Inflammatory macrophage treated with lipopolysaccharide for 1 hour (primary cell): ENCODE measurements at regions not wholly inside any gene's neighbourhood (a gene's known extent, or its start where the extent isn't known, plus 50 kb on each side); places are given as distances from the start of the nearest gene placed in this dataset.

Experiments
- DNase-seq, 2 donors: peaks; one replicate each; pipeline ENCODE4 v3.0.0-alpha.2; 2020 to 2022

DNA sequence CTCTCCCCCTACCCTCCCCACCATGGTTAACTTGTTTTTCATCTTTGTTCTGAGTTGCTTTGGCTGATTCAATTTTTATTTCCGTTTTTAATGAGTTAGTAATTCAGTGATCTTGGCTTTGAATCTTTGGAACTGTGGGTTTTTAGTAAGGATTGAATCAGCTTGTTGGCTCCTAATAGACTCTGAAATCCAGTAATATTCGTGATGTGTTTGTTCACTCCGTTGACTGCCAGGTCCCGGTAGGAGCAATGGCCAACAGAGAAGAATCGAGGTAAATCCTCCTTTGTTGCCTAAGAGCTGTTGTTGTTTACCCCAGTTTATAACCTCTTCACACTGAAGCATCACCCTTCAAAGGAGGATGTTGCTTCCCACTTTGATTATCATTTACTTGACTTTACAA is 92.7 kb downstream of the PCSK1 start:
- no peak for DNase-seq

DNA sequence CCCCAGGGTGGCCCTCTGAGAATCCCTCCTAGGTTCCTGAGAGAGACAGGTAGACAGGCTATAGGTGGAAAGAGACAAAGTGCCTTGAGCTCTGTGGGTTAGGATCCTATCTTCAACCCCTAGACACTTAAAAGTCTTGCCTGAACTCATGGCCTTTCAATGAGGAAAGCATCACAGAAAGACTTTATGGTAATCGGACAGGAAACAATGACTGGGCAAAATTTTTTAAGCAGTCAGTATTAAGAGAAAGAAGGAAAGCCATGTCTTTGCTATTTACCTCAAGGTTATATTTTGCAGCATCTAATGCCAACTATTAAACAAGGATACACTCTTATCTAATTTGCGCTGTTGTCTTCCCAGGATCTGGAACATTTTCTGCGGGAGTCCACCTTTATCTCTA is 93.2 kb downstream of the PCSK1 start:
- no peak for DNase-seq

DNA sequence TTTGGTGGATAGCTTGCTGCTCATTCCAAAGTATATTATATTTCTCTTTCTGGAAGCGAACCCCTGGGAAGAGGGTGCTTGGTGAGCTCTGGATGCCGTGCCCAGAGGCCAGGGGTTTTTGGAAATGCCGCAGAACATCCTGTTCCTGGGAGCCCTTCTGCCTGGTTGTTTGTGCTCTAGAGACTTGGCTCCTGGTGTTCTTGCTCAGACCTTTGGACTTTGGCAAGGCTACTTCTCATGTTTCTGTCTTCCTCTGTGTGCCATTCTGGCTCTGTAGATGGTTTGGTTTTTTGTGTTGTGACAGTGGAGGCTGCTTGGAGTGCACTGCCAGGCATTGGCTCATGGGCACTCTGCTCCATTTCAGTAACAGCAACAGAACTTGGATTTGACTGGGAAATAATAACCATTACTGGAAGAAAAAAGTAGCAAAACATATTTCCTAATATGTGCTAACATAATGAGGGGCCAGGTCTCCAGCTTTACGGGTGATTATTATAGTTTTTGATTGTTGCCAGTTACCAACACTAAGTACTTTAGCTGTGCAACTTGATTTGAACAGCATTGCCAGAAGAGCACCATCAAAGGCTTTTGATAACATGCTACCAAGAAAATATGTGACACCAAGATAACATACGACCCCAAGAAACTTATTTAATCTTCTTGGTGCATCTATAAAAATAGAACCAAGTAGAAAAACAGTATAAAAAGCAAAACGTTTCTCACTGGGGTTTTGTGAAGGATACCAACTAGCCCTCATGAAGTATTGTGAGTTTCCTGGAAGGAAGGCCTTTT is 94.2 kb downstream of the PCSK1 start:
- no peak for DNase-seq

DNA sequence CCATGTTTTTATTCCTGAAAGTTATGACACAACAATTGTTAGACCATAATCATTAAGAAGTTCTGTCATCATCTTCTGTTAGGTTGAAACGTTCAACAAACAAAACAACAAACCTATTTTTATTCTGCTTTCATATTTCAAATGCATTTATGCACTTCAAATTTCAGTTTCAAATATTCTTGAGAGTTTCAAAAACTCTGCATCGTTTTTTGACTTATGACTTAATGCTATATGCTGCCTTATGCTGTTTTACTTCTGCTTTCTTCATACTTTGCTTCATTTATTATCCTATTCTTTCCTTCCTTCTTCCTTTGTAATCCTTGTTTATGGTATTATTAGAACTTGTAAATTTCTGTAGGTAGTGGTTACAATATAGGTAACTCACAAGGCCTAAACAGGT is 95.0 kb downstream of the PCSK1 start:
- peak in 1 of 2 donors; percentile 7 for DNase-seq

DNA sequence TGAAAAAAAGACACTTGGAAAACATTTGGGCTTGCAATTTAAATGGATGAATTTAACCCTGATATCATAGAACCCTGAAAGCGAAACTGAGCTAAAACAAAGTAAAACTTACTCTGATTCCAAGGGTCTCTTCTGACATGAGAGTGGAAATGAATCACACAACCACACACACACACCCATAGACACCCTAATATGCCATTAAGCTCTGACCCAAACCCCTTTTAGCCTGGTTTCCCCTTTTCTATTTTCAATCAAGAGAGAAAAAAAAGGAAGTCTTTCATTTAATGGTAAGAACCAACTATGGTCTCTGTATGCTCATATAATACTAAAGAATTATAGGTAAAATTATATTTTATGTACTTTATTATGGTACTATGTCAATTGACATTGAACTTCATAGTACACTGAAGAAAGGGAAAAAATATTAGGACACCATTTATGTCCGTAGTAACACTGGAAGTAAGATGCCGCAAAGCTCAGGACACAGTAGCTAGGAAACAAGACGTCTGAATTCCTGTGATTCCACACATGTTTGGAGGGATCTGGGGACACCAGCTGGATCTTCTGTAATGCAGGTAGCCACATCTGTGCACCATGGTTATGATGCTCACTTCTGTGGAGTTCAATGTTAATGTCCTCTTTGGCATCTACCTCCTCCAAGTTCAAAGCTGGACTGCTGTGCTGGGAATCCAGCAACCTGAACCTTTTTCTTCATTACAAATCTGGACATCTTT is 95.8 kb downstream of the PCSK1 start:
- DNase-seq: peak; percentile 34 to 37

DNA sequence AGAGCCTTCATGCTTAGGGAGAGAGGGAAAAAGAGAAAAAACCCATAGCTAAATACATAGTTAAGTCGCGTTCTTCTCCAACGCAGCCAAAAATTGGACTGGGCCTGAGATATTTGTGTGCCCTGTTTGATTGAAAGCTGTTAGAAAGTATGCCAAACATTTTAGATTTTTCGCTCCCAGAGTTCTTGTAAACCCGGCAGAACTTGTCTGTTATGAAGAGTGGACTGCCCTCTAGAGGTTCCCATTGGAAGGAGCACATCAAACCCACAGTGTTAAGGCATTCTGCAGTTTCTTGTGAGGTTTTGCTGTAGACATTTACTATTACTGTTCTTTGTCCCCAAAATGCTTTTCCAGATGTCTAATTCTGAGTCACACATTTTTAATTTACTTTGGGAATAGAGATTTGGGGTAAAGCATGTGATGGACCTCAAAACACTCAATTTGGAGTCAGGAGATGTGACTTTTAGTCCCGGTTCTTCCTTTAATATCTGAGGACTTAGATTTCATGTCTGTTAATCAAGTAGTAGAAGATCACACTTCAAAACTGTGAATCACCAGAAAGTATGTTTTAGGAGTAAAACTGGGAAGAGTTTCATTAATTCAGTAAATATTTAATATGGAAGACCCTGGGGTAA is 96.6 kb downstream of the PCSK1 start:
- peak; percentile 65 to 90 for DNase-seq

DNA sequence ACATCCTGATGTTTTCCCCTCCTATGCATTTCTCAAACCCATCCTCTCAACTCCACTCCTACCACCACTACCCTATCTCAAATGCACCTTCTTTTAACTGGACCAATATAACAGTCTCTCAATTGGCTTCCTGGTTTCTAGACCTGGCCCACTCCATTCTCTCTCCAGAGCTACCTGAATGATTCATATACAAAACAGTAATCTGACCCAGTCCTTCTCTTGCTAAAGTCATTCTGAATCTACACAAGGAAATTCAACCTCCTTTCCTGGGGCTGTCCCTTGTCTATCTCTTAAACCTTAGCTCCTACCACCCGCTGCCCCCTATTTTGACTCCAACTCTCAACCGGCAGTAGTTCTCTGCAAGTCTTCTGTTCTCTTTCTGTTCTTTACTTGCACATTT is 97.2 kb downstream of the PCSK1 start:
- DNase-seq: no peak

DNA sequence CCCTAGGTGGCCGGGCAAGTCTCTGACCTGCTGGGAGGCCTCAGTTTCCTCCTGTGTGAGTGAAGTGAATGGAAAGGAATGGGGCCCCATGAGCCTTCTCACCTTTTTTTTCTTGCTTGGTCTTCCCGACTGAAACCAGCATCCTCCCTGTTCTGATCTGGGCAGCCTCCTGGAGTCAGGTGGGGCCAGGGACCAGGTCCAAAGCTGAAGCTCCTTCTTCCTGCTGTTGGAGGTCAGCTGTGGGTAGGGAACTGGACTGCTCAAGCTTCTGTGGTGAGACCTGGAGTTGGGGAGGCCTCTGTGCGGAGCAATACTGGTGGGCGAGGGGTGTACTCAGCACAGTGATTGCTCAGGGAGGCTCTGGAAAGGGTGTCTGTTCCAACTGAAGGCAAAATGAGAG is 99.7 kb downstream of the PCSK1 start:
- DNase-seq: no peak

DNA sequence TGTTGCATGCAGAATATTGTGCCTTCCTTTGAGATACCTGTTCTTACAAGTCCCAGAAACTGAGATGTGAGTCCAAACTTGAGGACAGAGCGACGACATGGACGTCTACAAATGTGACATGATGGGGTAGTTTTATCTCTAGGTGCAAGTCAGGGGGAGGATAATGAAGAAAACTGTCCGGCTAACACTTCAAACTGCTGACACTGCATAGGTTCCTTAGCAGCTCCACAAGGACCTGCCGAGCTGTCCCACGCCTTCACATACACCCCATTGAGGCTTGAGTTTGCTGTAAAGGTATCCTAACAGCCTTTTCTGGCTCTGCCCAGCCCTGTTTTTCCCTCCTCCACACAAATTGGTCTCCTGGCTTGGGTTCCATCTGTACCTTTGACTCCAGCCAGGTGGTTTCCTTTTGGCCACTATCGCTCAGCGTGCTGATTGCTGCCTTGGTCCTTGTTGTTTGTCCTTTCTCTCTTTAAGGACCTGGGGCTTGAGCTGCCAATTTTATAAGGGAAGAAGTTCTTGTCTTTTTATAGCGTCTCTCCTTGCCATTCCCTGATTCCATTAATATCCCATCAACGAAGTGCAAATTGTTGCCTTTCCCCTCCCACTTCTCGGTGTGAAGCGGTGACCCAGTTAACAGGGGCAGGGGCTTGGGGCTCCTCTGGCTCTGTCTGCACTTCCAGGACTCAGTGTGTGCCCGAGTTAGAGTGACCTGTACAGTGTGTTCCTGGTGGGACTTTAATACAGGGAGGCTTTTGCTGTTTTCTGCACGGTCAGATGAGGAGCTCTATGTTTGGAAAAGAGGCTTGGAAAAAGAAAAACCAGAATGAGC is 100.3 kb downstream of the PCSK1 start:
- DNase-seq: no peak

DNA sequence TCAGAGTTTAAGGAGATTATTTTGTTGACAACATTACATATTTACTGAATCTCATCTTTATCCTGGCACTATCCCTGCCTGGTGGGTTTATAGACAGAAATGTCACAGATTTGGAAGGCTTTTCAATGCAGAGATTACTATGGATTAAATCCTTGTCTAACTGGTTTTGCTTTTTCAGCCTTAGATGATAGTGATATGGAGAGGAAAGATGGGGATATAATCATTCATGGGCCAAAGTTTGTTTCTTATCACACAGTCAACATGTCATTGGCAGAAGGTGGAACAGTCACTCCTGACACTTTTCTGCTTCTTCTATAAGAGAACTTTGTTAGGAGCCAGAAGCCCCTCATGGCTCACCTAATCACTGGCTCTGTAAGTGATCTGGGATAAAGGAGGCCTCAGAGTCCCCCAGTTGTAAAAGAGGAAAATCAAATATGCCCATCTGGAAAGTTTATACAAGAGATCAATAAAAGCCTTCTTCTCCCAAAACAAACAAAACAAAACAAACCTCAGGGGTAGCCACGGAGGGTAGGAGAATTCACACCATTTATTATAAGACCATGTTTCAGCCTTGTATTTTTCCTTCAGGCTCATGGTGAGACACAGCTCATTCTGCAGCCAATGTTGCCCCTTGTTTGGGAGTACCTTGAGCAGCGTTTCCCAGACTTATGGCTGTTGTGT is 101.2 kb downstream of the PCSK1 start:
- no peak for DNase-seq

DNA sequence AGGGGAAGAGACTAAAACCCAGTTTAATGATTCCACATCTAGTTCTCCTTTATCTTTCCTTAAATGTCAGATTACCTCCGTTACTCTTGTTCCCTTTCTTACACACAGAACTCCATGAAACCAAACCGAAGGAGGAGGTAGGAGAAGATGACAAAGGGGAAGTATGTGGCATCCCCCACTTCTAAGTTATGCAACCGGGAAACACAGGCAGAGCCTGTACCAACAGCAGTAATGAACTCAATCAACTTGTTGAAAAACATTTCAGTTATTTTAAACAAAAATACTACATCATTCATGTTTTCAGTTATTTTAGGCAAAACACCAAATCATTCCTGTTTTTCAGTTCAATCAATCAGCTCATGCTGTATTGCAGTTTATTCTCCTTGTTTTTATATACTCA is 101.8 kb downstream of the PCSK1 start:
- peak; percentile 67 to 77 for DNase-seq

DNA sequence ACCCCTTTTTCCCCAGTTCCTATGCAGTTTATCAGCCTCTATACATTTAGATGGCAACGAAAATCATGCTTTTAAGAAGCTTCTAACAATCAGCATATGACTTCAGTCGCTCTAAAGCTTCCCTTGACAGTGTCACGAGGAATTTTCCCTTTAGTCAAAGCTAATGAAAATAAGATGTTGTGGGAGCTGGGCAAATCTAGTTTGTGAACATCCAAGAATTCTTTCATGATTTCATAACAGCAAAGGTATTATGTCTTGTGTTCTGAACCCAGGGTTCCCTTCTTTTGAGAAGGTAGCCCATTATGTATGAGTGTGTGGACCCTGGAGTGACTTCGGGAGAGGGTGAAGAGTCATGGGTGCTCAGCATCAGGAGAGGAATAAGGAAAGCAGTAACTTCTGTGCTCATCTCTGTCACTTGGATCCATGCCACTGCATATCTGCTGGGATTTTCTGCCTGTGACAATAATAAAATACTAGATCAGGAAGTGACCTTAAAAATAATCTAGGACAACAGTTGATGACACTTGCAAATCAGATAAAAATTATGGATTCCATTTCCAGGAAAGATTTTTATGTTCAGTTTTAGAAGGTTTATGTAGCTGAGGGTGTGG is 102.4 kb downstream of the PCSK1 start:
- no peak for DNase-seq

DNA sequence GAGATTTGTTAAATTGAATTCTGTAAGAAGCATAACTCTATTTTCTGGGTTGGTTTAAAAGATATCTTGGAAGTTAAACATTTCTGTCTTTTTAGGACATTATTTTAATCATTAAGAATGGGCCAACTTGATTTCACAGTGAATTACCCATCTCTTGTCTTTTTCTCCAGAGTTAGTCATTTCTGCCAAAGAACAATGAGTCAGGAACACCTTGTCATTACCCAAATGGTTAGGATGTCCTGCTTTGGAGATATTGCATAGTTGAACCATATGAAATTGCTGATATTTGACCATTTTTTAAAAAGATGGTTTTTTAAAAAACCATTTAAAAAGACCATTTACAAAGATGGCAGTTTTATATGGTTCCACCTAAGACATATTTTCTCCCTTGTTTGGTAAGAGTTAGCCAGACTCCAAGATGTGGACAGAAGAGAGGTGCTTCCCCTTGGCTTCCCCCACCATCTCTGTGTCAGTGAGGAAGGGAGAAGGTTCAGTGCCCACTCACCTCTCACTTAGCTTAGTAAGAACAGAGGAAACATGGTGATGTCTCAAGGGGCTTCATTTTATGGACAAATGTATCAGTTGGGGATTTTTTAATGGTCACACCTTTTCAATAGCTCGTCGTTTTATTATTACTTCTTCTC is 103.0 kb downstream of the PCSK1 start:
- peak; percentile 14 to 56 for DNase-seq

DNA sequence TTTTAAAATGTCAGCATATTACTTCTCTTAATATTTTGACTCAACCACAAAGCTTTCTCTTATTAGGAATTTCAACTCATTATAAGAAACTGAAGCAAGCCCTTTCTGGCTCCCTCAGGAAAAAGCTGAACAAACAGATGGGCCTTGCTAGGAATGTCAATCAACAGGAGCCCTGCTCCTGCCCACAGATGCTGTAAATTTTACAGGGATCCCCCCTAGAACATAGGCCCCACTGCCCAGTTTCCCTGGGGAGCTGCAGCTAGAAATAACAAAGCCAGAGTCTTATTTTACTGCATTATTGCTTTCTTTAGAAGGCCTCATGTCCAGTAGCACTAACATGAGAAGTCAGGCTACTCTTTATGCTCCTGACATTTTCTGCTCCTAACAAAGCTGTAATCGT is 103.8 kb downstream of the PCSK1 start:
- no peak for DNase-seq

DNA sequence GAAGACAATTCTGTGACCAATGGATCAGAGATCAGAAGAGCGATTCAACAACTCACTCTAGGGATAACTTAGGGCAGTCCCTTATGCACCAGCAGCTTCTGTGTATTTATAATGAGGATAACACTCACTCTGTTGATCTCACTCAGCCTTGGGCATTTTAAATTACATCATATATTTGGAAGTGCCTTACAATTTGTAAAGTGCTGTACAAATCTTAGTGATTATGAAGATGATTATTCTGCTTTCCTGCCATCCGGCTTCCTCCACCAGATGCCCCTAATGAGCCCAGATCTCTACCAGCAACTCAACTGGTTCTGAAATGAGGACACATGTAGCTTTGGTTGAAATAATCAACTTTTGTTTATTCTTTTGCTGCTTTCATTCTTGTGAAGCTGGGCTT is 105.3 kb downstream of the PCSK1 start:
- DNase-seq: no peak

DNA sequence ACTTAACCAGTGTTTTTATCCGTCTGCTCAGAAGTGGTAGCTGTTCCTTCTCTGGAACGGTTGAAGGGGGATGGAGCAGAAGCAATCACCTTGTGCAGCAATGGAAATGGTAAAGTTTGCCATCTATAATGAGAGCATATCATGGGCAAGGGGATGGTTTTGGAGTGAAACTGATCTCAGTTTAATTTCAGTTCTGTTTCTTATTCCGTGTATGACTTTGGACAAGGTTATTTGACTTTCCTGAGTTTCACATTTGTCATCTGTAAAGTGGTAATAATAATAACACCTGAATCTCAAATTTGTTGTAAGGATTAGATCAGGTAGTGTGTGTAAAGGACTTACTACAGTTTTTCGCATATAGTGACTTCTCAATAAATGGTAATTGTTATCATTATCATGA is 106.1 kb downstream of the PCSK1 start:
- DNase-seq: no peak

DNA sequence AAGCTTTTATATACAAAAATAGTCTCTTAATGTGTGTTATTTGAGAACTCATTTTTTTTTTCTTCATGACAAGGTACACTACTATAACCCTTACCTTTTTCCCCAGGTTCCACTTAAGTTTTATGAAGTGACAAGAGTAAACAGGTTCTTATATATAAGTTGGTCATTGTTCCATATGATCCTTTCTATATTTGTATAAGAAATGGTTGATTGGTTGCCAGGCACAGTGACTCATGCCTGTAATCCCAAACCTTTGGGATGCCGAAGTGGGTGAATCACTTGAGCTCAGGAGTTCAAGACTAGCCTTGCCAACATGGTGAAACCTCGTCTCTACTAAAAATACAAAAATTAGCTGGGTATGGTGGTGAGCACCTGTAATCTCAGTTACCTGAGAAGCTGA is 108.3 kb downstream of the PCSK1 start:
- DNase-seq: no peak

DNA sequence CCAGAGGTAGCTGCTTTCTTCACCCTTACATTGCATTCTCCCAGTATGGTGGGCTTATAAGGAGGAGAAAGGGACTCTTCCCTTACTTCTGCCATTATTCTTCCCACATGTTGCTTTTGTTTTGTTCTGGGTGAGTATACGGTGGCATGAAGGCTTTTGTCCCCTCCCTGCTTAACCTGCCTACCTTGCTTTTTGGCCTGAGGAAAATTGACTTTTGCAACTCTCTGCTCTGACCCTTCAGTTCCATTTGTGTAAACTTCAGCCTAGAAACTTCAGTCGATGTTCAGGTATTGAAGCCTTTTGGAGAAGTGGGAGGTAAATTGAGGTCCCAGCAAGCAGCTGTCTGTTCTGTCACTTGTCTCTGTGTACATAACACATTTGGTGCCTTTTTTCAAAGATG is 110.2 kb downstream of the PCSK1 start:
- no peak for DNase-seq

DNA sequence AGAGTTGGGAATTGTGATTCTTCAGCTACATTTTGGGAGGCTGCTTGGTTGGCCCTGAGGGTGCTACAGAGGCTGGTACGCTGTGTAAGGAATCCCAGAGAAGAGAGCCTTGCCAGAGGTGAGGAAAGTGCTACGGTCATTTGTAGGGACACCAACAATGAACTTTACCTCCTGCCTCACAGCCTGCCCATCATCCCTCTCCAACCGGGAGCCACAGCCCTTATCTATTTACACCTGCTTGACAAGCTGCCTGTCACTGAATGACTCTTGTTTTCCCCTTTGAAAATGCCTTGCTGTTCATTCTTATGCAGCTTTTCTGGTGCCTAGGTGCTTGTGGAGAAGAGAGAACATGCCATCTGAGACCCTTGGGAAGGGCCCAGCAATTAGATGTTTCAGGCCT is 110.8 kb downstream of the PCSK1 start:
- DNase-seq: no peak

DNA sequence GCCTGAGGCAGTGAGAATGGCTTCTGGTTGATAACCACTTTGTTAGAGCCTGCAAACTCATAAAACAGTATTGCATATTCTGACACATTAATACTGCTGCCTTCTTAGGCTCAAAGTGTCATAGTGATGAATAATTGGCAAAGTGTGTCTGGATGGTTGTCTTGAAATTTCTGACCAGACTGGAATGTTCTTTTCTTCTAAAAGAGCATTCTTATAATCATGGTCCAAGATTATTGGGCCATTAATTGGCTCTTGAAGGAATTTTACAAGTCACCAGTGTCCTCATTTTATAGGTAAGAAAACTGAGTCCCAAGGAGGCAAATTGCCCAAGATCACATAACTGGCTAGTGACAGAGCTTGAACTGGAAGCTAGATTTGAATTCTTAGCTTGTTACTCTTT is 111.7 kb downstream of the PCSK1 start:
- DNase-seq: no peak

DNA sequence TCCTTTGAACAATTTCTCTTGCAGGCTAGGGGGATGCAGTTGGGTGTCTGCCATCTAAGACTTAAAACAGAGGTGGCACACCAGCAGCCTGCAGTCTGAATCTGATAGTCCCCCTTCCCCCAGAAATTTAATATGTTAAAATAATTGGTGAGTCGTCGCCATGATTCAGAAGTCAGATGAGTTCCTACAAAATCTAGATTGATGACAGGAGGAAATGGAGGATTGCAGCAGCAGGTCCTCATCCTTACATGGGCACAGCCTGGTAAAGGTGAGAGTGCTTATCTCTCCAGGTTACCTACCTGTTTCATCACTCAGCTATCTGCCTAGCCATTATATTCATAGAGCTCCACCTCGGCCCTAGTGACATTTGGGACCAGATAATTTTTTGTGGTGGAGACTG is 112.3 kb downstream of the PCSK1 start:
- DNase-seq: no peak
